K562 (cell line): ENCODE measurements at regions not wholly inside any gene's neighbourhood (a gene's known extent, or its start where the extent isn't known, plus 50 kb on each side); places are given as distances from the start of the nearest gene placed in this dataset.
A peak's percentile ranks its signal among the peaks of the same experiment; 100 is the strongest.

ENCODE experiments used
- JUN ChIP-seq, 2 experiments: sonication (generic) in 1 of 2; formaldehyde crosslinking in 1 of 2; IDR thresholded peaks; 2 replicates each; pipeline versions ENCODE4 v1.6.1 to v1.8.0; 2012 to 2022; ENCODE audit warnings: borderline replicate concordance in 2 of 2, mild to moderate bottlenecking in 2 of 2, improper control_type of control experiment in 1 of 2, low read depth in 1 of 2, low read length in 1 of 2, missing genetic modification reagents in 1 of 2
- JUND ChIP-seq, 2 experiments: IDR thresholded peaks; 2 replicates in 1 of 2; 3 replicates in 1 of 2; pipeline ENCODE4 v1.6.1; 2011; ENCODE audit warnings: borderline replicate concordance in 2 of 2, low read depth in 2 of 2, low read length in 2 of 2, improper control_type of control experiment in 1 of 2, missing biosample characterization in 1 of 2, missing genetic modification characterization in 1 of 2, missing genetic modification reagents in 1 of 2
- MEIS2 ChIP-seq: fragments of 450-650 bp; IDR thresholded peaks from 2 replicates; pipeline ENCODE4 v1.6.1; 2014; ENCODE audit warnings: mild to moderate bottlenecking; ENCODE audit not compliant: partially characterized antibody
- MYC ChIP-seq, 2 experiments: fragments of 250-450 bp in 1 of 2; sonication (Bioruptor Pico) in 1 of 2; IDR thresholded peaks; 2 replicates each; pipeline versions ENCODE4 v1.5.1 to v1.6.1; 2012 to 2021; ENCODE audit warnings: low read depth in 2 of 2, borderline replicate concordance in 1 of 2, improper control_type of control experiment in 1 of 2, low read length in 1 of 2, mild to moderate bottlenecking in 1 of 2, moderate library complexity in 1 of 2
- SETDB1 ChIP-seq: IDR thresholded peaks from one replicate; pipeline ENCODE4 v1.6.1; 2012; ENCODE audit warnings: low read length, control low read depth, inconsistent platforms
- TEAD2 ChIP-seq: fragments of 450-650 bp; IDR thresholded peaks from 2 replicates; pipeline ENCODE4 v1.6.1; 2016; ENCODE audit warnings: missing genetic modification characterization, control low read depth, missing compliant biosample characterization
- TF ChIP-seq, protein P1 (sequence below): sonication (generic); formaldehyde crosslinking; IDR thresholded peaks from 2 replicates; pipeline ENCODE4 v1.8.1; 2022; ENCODE audit warnings: missing genetic modification reagents
- TF ChIP-seq, protein P2 (sequence below), 3 experiments: IDR thresholded peaks in 2 of 3; conservative IDR thresholded peaks in 1 of 3; 2 replicates each; pipeline ENCODE4 v1.5.1; 2011 to 2012; ENCODE audit warnings: low read length in 3 of 3, mild to moderate bottlenecking in 3 of 3, control low read depth in 2 of 3, improper control_type of control experiment in 1 of 3, inconsistent platforms in 1 of 3, low read depth in 1 of 3, mixed read lengths in 1 of 3, moderate library complexity in 1 of 3; ENCODE audit not compliant: insufficient read depth in 2 of 3

- TF ChIP-seq, protein P1, sequence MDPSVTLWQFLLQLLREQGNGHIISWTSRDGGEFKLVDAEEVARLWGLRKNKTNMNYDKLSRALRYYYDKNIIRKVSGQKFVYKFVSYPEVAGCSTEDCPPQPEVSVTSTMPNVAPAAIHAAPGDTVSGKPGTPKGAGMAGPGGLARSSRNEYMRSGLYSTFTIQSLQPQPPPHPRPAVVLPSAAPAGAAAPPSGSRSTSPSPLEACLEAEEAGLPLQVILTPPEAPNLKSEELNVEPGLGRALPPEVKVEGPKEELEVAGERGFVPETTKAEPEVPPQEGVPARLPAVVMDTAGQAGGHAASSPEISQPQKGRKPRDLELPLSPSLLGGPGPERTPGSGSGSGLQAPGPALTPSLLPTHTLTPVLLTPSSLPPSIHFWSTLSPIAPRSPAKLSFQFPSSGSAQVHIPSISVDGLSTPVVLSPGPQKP (CRISPR knock-in tag): no peak
- TF ChIP-seq, protein P2, sequence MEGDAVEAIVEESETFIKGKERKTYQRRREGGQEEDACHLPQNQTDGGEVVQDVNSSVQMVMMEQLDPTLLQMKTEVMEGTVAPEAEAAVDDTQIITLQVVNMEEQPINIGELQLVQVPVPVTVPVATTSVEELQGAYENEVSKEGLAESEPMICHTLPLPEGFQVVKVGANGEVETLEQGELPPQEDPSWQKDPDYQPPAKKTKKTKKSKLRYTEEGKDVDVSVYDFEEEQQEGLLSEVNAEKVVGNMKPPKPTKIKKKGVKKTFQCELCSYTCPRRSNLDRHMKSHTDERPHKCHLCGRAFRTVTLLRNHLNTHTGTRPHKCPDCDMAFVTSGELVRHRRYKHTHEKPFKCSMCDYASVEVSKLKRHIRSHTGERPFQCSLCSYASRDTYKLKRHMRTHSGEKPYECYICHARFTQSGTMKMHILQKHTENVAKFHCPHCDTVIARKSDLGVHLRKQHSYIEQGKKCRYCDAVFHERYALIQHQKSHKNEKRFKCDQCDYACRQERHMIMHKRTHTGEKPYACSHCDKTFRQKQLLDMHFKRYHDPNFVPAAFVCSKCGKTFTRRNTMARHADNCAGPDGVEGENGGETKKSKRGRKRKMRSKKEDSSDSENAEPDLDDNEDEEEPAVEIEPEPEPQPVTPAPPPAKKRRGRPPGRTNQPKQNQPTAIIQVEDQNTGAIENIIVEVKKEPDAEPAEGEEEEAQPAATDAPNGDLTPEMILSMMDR (IDR thresholded peaks at IDR 0.05 in 2 of 3, conservative IDR thresholded peaks at IDR 0.05 in 1 of 3; ENCODE audit: insufficient read depth in 2 of 3, low read depth in 1 of 3, low read length in 3 of 3): no peak
- no peak for TF ChIP-seq TEAD2 (tag)
- no peak for TF ChIP-seq MEIS2
- TF ChIP-seq MYC (IDR thresholded peaks at IDR 0.05; ENCODE audit: low read depth, low read length): no peak
- no peak for TF ChIP-seq MYC (CRISPR knock-in tag; IDR thresholded peaks at IDR 0.05; ENCODE audit: borderline replicate concordance, low read depth)
- no peak for TF ChIP-seq SETDB1
- TF ChIP-seq JUN (IDR thresholded peaks at IDR 0.05; ENCODE audit: borderline replicate concordance, low read depth, low read length): 0 out of 2 replicates have a peak, but pooled peaks have one; percentile 27
- TF ChIP-seq JUN (CRISPR knock-in tag; IDR thresholded peaks at IDR 0.05; ENCODE audit: borderline replicate concordance): no peak
- peak; percentile 86 for TF ChIP-seq JUND (IDR thresholded peaks at IDR 0.05; ENCODE audit: borderline replicate concordance, low read depth, low read length)
- peak; percentile 75; the same call in 1 of the 3 replicates for TF ChIP-seq JUND (tag; IDR thresholded peaks at IDR 0.05; ENCODE audit: borderline replicate concordance, low read depth, low read length)
These were observed 72.7 kb upstream of the MANSC4 start for GRCh38 chr12:27852742-27853141.
